ENCODE measurements at regions not wholly inside any gene's neighbourhood (a gene's known extent, or its start where the extent isn't known, plus 50 kb on each side); places are given as distances from the start of the nearest gene placed in this dataset.

- DNase-seq (ENCODE audit: low read depth): no peak
- TF ChIP-seq CTCF (IDR thresholded peaks at IDR 0.05; ENCODE audit: low read depth, low read length): no peak
- TF ChIP-seq POLR2A (IDR thresholded peaks at IDR 0.05; ENCODE audit: extremely low read depth, insufficient read length): no peak
- TF ChIP-seq MYC (IDR thresholded peaks at IDR 0.05; ENCODE audit: low read depth, low read length): no peak
- TF ChIP-seq MAX (IDR thresholded peaks at IDR 0.05; ENCODE audit: low read depth, low read length): no peak
- H3K4me3 ChIP-seq (ENCODE audit: low read depth, low read length): no peak overlapping the region
These were observed 83.2 kb upstream of the RGS4 start for GRCh38 chr1:162985816-162986435.

- H3K4me3 ChIP-seq (ENCODE audit: low read depth, low read length): no peak overlapping the region
- DNase-seq (ENCODE audit: low read depth): no peak
- TF ChIP-seq MYC (IDR thresholded peaks at IDR 0.05; ENCODE audit: low read depth, low read length) (no peak), POLR2A (IDR thresholded peaks at IDR 0.05; ENCODE audit: extremely low read depth, insufficient read length) (no peak), MAX (IDR thresholded peaks at IDR 0.05; ENCODE audit: low read depth, low read length) (no peak), CTCF (IDR thresholded peaks at IDR 0.05; ENCODE audit: low read depth, low read length) (no peak)
These were observed 84.5 kb upstream of the RGS4 start for GRCh38 chr1:162984699-162985098.

GRCh38 chr1:162983671-162984425, 85.3 kb upstream of the RGS4 start:
- no peak for DNase-seq (ENCODE audit: low read depth)
- no peak for TF ChIP-seq POLR2A (IDR thresholded peaks at IDR 0.05; ENCODE audit: extremely low read depth, insufficient read length)
- no peak for TF ChIP-seq CTCF (IDR thresholded peaks at IDR 0.05; ENCODE audit: low read depth, low read length)
- TF ChIP-seq MAX (IDR thresholded peaks at IDR 0.05; ENCODE audit: low read depth, low read length): no peak
- TF ChIP-seq MYC (IDR thresholded peaks at IDR 0.05; ENCODE audit: low read depth, low read length): no peak
- H3K4me3 ChIP-seq (ENCODE audit: low read depth, low read length): no peak overlapping the region

- TF ChIP-seq CTCF (IDR thresholded peaks at IDR 0.05; ENCODE audit: low read depth, low read length) (no peak), MAX (IDR thresholded peaks at IDR 0.05; ENCODE audit: low read depth, low read length) (no peak), MYC (IDR thresholded peaks at IDR 0.05; ENCODE audit: low read depth, low read length) (no peak), POLR2A (IDR thresholded peaks at IDR 0.05; ENCODE audit: extremely low read depth, insufficient read length) (no peak)
- no peak for DNase-seq (ENCODE audit: low read depth)
- no peak overlapping the region for H3K4me3 ChIP-seq (ENCODE audit: low read depth, low read length)
These were observed 86.8 kb upstream of the RGS4 start for GRCh38 chr1:162982364-162982763.

GRCh38 chr1:162977944-162978568, 91.1 kb upstream of the RGS4 start:
- no peak overlapping the region for H3K4me3 ChIP-seq (ENCODE audit: low read depth, low read length)
- no peak for TF ChIP-seq MYC (IDR thresholded peaks at IDR 0.05; ENCODE audit: low read depth, low read length)
- TF ChIP-seq POLR2A (IDR thresholded peaks at IDR 0.05; ENCODE audit: extremely low read depth, insufficient read length): no peak
- no peak for TF ChIP-seq CTCF (IDR thresholded peaks at IDR 0.05; ENCODE audit: low read depth, low read length)
- no peak for TF ChIP-seq MAX (IDR thresholded peaks at IDR 0.05; ENCODE audit: low read depth, low read length)
- no peak for DNase-seq (ENCODE audit: low read depth)

Measured in NB4 (cell line).